Fibroblast of peridontal ligament (primary cell): ENCODE measurements at regions not wholly inside any gene's neighbourhood (a gene's known extent, or its start where the extent isn't known, plus 50 kb on each side); places are given as distances from the start of the nearest gene placed in this dataset.

Experiments used
- DNase-seq: peaks from one replicate; pipeline ENCODE4 v3.0.0-alpha.2; 2010; ENCODE audit errors: extremely low read depth

DNA sequence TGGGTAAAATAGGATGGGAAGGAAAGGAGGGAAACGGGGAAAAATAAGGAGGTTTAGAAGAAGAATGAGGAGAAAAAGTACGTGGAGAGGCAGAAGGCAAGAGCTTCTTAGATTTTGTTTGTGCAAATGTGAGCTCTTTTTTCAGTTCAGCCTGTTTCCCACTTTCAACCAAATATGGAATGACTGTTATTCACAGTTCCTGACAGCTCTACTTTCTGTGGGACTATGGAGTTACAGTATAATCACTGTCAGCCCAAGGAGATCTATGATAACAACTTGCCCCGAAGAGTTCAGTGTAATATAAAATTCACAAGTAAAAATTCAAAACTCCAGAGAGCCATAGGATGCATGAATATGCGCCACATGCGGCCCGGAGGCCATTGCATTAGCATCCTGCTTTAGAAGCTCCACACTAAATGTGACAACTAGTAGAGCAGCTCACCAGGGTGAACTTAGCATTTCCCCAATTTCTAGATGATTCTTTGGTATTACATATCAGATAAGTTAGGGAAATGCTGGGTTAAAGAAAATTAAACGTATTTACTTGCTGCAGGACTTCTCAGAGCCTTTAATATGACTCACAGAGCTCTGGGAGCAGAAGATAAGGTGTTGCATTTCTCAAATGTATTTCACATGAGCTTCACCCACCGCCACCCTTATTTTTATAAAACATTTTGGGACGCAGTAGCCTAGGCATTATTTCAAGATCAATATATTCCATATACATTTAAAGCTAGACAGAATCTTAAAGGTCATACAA lies 234.6 kb downstream of the EBLN2 start:
- no peak for DNase-seq

- DNase-seq = no peak
Observed at GRCh38 chr3:73296859-73297258, 235.4 kb downstream of the EBLN2 start.

DNA sequence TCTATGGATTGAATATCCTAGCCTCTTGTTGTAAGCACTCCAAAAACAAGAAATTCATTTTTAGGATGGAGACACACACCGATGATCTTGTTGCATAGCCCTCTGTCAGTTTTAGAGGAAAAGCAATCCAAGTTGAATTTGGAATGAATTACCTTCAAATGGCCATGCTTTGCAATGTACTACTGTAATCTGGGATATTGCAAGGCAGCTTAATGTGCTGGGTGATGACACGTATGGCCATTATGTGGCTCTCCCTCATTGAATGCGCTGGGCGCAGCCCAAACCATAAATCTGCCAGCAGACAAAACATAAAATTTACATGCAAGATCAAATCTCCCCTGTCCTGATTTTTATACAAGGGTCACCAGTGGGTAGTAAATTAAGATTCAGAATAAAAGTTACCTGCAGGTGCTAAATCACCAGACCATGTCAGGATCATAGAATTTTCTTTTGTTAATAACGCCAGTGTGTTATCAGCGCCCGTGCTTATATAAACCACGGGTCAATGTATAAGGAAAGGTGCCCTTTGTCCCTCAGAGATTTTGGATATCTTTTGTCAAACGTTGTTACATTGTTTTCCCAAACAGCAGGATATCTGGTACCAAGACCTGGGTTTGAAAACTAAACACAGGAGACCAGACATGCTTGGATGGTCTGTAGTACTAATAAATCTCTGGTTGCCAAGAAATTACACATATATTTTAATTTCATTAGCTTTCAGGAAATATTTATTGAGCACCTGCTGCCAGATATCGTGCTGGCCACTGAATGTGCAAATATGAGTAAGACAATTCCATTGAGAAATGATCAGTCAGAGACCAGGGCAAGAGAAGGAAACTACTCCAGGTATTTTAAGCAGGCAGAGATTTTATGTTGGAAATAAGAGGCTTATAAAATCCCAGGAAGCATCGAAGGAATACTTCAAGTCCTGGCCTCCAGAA lies 237.1 kb downstream of the EBLN2 start:
- DNase-seq = no peak

- no peak for DNase-seq
Observed at GRCh38 chr3:73299184-73299691, 237.8 kb downstream of the EBLN2 start.

DNA sequence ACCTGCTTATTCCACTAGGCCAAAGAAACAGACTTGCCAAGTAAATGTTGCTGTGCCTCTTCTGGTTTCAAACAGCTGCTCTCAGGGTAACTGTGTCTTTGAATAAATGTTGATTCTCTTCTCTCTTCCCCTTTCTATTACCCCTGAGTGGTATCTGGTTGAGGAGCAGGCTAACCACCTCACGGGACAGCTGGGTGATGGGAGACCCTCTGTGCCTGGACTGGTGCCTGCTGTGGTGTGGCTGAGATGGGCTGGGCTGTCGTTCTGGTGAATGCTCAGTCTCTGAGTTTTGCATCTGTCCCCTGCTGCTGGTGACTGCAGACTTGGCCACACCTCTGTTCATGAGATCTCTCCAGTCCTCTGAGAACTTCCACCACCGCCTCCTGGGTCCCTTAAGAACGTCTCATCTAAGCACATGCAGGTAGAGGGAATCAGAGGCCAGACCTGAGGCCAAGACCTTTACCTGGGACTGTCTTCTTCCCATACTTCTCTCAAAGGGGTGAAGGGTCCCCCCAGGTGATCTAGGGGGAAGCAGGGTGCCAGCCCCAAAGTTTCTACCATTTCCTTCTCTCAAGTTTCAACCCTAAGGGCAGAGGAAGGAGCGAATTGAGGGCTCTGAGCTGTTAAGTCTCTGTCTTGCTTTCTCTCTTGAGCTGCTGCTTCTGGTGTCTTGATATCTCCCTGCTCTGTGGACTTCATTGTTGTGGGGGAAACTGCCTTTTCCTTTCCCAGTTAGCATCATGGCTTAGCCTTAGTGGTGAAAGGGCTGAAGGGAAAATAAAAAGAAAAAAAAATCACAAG lies 252.9 kb downstream of the EBLN2 start:
- no peak for DNase-seq

GRCh38 chr3:73315706-73316105 lies 254.2 kb downstream of the EBLN2 start:
- DNase-seq = no peak

DNA sequence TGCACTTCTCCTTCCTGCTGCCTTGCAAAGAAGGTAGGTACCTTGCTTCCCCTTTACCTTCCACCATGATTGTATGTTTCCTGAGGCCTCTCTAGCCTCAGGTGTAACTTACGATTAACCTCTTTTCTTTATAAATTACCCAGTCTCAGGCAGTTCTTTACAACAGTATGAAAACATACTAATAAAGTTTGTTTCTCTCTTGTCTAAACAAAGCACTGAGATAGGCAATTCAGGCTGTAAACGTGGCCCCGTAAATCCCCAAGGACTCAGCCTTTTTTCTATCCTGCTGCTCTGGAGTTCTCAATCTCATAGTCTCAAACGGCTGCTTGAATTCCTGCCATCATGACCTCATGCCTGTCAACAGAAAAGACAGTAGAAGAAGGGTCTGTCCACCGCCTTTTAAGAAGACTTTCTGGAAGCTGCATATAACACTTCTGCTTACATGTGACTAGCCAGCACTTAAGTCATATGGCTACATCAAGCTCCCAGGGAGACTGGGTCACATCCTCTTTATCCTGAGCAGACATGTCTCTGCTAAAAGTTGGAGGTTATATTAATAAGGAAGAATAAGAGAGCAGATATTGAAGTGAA lies 257.8 kb downstream of the EBLN2 start:
- DNase-seq = no peak

DNA sequence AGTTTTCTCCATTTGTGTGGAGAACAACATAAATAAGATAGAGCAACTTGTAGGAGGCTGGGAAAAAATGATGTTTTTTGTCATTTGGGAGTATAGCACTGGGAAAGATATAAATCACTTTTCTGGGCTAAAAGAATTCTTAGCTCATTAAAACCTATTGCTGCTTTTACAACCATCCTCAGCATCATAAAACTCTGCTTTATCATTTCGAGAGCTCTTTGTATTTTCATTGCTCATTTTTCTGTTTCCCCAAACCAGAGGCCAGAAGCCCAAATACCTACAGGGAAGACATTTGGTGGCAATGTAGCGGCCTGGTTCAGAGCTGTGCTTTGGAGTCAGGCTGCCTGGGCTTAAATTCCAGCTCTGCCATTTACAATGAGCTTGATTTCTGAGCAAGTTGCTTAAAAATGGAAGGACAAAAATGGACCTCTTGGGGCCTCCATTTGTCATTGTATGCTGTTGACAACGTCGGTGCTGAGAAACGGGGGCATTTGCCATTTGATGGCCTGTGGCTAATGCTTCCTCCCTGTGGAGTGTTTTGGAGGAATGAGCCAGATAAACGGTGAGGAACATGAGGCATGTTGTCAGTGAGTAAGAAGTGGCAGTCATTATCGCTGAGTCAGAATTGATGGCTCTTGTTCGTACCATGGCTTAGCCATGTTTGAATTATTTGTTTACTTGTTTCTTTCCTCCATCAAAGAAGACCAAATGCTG lies 260.0 kb downstream of the EBLN2 start:
- DNase-seq = no peak

GRCh38 chr3:73324203-73325155 lies 263.0 kb downstream of the EBLN2 start:
- peak; percentile 74 for DNase-seq

DNA sequence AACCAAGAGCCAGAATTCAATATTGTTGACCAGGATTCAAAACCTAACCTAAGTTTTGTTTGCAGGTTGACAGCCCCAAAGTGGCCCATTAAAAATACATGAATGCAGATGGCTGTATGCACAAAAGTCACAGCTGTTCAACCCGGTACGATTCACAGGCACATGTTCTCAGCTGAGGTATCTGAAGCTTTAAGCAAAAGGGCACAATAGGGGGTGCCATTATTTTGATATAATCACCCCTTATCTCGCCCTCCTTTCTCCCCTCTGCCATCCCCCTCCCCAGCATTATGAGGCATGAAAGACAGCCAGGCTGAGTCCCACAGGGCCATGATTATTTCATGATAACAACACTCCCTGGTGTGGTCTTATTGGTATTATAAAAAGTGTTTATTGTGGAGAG lies 264.9 kb downstream of the EBLN2 start:
- no peak for DNase-seq

- no peak for DNase-seq
Observed at GRCh38 chr3:73327052-73327451, 265.6 kb downstream of the EBLN2 start.
